HCT116 (cell line): ENCODE measurements at regions not wholly inside any gene's neighbourhood (a gene's known extent, or its start where the extent isn't known, plus 50 kb on each side); places are given as distances from the start of the nearest gene placed in this dataset.
"Not testable (repeated sequence)": the region's sequence is repeated elsewhere in the genome, so short reads cannot be mapped to it uniquely, and the experiment has no call there.

ENCODE experiments used
- ATAC-seq: fragments of 200-7000 bp; cut with Tn5 transposase; 2 replicates; pipeline ENCODE4 v1.9.1; 2020; ENCODE audit warnings: mild to moderate bottlenecking, moderate library complexity
- BruUV-seq: library from RNA; stranded (reverse); fragments of 400-500 nt; replicated peaks from 2 replicates; lab custom pipeline; 2021; lab: Mats Ljungman, UMichigan
- CTCF ChIA-PET: fragments of 300-600 bp; sonication (Branson Sonifier 250); formaldehyde crosslinking; loops from one replicate; lab custom pipeline; 2021; ENCODE audit warnings: antibody characterized with exemption; lab: Charles Lee
- POLR2A ChIA-PET: fragments of 300-600, 350-600 bp; sonication (Branson Sonifier 250); formaldehyde crosslinking; loops from one replicate; lab custom pipeline; 2021; ENCODE audit warnings: antibody characterized with exemption; lab: Charles Lee
- RAD21 ChIA-PET, 2 experiments: fragments of 300-600 bp; sonication (Branson Sonifier 250); formaldehyde crosslinking; loops; one replicate each; lab custom pipeline; 2023; ENCODE audit warnings: low total read pairs in 2 of 2; ENCODE audit not compliant: uncharacterized antibody in 2 of 2, unreplicated experiment in 2 of 2, low non-redundant PET in 1 of 2; lab: Charles Lee
- DNase-seq: peaks from one replicate; pipeline ENCODE4 v3.0.0-alpha.2; 2010; ENCODE audit warnings: low read depth, low spot score
- H2AFZ ChIP-seq: fragments of 200-600 bp; shearing (Covaris generic), sonication (generic); 2 replicates; pipeline ENCODE4 v1.6.1; 2017; ENCODE audit warnings: low read depth, mixed run types, mixed read lengths, antibody characterized with exemption, low read length; ENCODE audit not compliant: poor library complexity, severe bottlenecking
- H3K27ac ChIP-seq: 2 replicates; pipeline ENCODE4 v1.5.1; 2012; ENCODE audit warnings: low read depth, low read length
- H3K27me3 ChIP-seq: fragments of 200-600 bp; sonication (generic); 2 replicates; pipeline ENCODE4 v1.6.1; 2016; ENCODE audit warnings: mixed run types, low read length, mixed read lengths; ENCODE audit not compliant: insufficient read depth
- H3K36me3 ChIP-seq, 2 experiments: fragments of 200-500 bp in 1 of 2; fragments of 200-600 bp in 1 of 2; sonication (Bioruptor generic) in 1 of 2; sonication (generic) in 1 of 2; 2 replicates each; pipeline versions ENCODE4 v1.5.1 to v1.6.1; 2014 to 2016; ENCODE audit warnings: low read length in 2 of 2, inconsistent platforms in 1 of 2, mixed read lengths in 1 of 2, mixed run types in 1 of 2; ENCODE audit not compliant: insufficient read depth in 2 of 2, control insufficient read depth in 1 of 2
- H3K4me1 ChIP-seq, 2 experiments: fragments of 200-600 bp in 1 of 2; sonication (generic) in 1 of 2; 2 replicates each; pipeline versions ENCODE4 v1.5.1 to v1.6.1; 2012 to 2017; ENCODE audit warnings: low read length in 2 of 2, inconsistent platforms in 1 of 2, mild to moderate bottlenecking in 1 of 2, mixed read lengths in 1 of 2, mixed run types in 1 of 2, moderate library complexity in 1 of 2; ENCODE audit not compliant: insufficient read depth in 2 of 2, control insufficient read depth in 1 of 2
- H3K4me2 ChIP-seq: fragments of 200-600 bp; sonication (generic); 2 replicates; pipeline ENCODE4 v1.6.1; 2017; ENCODE audit warnings: mixed run types, low read length, mixed read lengths
- H3K4me3 ChIP-seq, 2 experiments: fragments of 200-600 bp in 1 of 2; sonication (generic) in 1 of 2; replicated peaks in 1 of 2; 2 replicates each; pipeline ENCODE4 v1.5.1; 2011 to 2016; ENCODE audit warnings: low read length in 2 of 2, control low read depth in 1 of 2, low read depth in 1 of 2, mild to moderate bottlenecking in 1 of 2, mixed read lengths in 1 of 2, mixed run types in 1 of 2
- H3K79me2 ChIP-seq: fragments of 200-600 bp; sonication (generic); 2 replicates; pipeline ENCODE4 v1.6.1; 2017; ENCODE audit warnings: mild to moderate bottlenecking, mixed run types, low read length, moderate library complexity, mixed read lengths; ENCODE audit not compliant: insufficient read depth
- H3K9ac ChIP-seq: fragments of 200-600 bp; sonication (generic); 2 replicates; pipeline ENCODE4 v1.6.1; 2016; ENCODE audit warnings: low read length, mixed read lengths
- H3K9me2 ChIP-seq: fragments of 200-600 bp; sonication (generic), shearing (Covaris generic); 2 replicates; pipeline ENCODE4 v1.6.1; 2017; ENCODE audit warnings: mixed run types, mild to moderate bottlenecking, moderate library complexity; ENCODE audit not compliant: insufficient read depth
- H3K9me3 ChIP-seq, 2 experiments: fragments of 200-500 bp in 1 of 2; fragments of 200-600 bp in 1 of 2; sonication (Bioruptor generic) in 1 of 2; sonication (generic) in 1 of 2; 2 replicates each; pipeline ENCODE4 v1.6.1; 2014 to 2017; ENCODE audit warnings: low read length in 2 of 2, mixed read lengths in 2 of 2, inconsistent platforms in 1 of 2, low read depth in 1 of 2, mild to moderate bottlenecking in 1 of 2, mixed run types in 1 of 2, moderate library complexity in 1 of 2; ENCODE audit not compliant: control insufficient read depth in 1 of 2, insufficient read depth in 1 of 2
- H4K20me1 ChIP-seq: fragments of 200-600 bp; sonication (generic), shearing (Covaris generic); 2 replicates; pipeline ENCODE4 v1.6.1; 2017; ENCODE audit warnings: mixed run types, mild to moderate bottlenecking, moderate library complexity; ENCODE audit not compliant: insufficient read depth
- EGR1 ChIP-seq: IDR thresholded peaks from 2 replicates; pipeline ENCODE4 v1.6.1; 2012; ENCODE audit warnings: low read depth
- ELF1 ChIP-seq: IDR thresholded peaks from 2 replicates; pipeline ENCODE4 v1.6.1; 2012; ENCODE audit warnings: low read depth, borderline replicate concordance
- EZH2 ChIP-seq: fragments of 200-600 bp; sonication (generic); IDR thresholded peaks from 2 replicates; pipeline ENCODE4 v1.6.1; 2017; ENCODE audit warnings: antibody characterized with exemption, mixed run types
- JUND ChIP-seq: IDR thresholded peaks from 2 replicates; pipeline ENCODE4 v1.6.1; 2012
- MAX ChIP-seq: IDR thresholded peaks from 2 replicates; pipeline ENCODE4 v1.6.1; 2012
- POLR2A ChIP-seq: IDR thresholded peaks from 2 replicates; pipeline ENCODE4 v1.7.0; 2011; ENCODE audit warnings: borderline replicate concordance; ENCODE audit not compliant: insufficient read depth, insufficient read length; ENCODE audit errors: extremely low read depth
- POLR2AphosphoS5 ChIP-seq: IDR thresholded peaks from 2 replicates; pipeline ENCODE4 v1.6.1; 2011; ENCODE audit warnings: mild to moderate bottlenecking, low read depth, low read length, moderate library complexity
- SIN3A ChIP-seq: IDR thresholded peaks from 2 replicates; pipeline ENCODE4 v1.6.1; 2012; ENCODE audit warnings: low read depth
- SP1 ChIP-seq: IDR thresholded peaks from 2 replicates; pipeline ENCODE4 v1.6.1; 2012; ENCODE audit warnings: low read depth
- SRF ChIP-seq: IDR thresholded peaks from 2 replicates; pipeline ENCODE4 v1.6.1; 2012; ENCODE audit warnings: low read depth
- TCF7L2 ChIP-seq: IDR thresholded peaks from 2 replicates; pipeline ENCODE4 v1.7.0; 2011; ENCODE audit warnings: borderline replicate concordance, inconsistent platforms; ENCODE audit not compliant: insufficient read depth, insufficient read length; ENCODE audit errors: extremely low read depth
- ZFX ChIP-seq: fragments of 450-650 bp; IDR thresholded peaks from 2 replicates; pipeline ENCODE4 v1.6.1; 2017
- ZNF274 ChIP-seq: fragments of 200-500 bp; sonication (Bioruptor generic); IDR thresholded peaks from 2 replicates; pipeline ENCODE4 v1.6.1; 2014; ENCODE audit warnings: mild to moderate bottlenecking, low read depth, low read length, inconsistent platforms
- intact Hi-C: fragments of 100-400 bp; cut with micrococcal nuclease; formaldehyde crosslinking; loops from 2 replicates; pipeline ENCODE4 v1.10.0; 2022
- TF ChIP-seq, protein P1 (sequence below): IDR thresholded peaks from 2 replicates; pipeline ENCODE4 v1.6.1; 2012
- TF ChIP-seq, protein P2 (sequence below): IDR thresholded peaks from 2 replicates; pipeline ENCODE4 v1.6.1; 2011; ENCODE audit warnings: mild to moderate bottlenecking, low read length, moderate library complexity; ENCODE audit not compliant: insufficient replicate concordance; ENCODE audit errors: extremely low read depth

DNA sequence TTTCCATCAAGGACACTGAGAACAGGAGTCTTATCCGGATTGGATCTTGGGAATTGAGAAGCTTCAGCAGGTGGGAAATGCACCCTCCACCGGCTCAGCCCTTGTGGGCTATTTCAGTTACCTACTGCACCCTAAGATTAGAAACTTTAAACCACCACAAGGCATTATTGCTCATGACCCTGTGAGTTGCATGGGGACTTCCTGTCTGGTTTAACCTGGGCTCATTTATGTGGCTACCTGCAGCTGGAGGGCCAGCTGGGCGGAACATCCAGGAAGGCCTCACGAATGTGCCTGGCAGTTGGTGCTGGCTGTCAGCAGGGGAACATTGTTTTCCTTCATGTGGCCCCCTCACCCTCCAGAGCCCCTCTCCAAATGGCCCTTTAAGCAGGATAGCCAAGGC lies 164.1 kb downstream of the DEFB131A start:
- no peak overlapping the region for H2AFZ ChIP-seq
- no peak for DNase-seq
- no peaks in the 10 kb centered on the region for H3K36me3 ChIP-seq
- no peak for ATAC-seq
- H3K4me1 ChIP-seq: no peaks in the 10 kb centered on the region
- no TSS peak for BruUV-seq
- no peak overlapping the region for H3K9ac ChIP-seq
- ChIA-PET CTCF (no interaction called here), RAD21 (no interaction called here), POLR2A (no interaction called here)
- H3K27me3 ChIP-seq: no peaks in the 10 kb centered on the region
- no peaks in the 10 kb centered on the region for H3K9me2 ChIP-seq
- H3K4me2 ChIP-seq: no peak overlapping the region
- TF ChIP-seq POLR2AphosphoS5 (no peak), SP1 (no peak), ZNF274 (no peak), EZH2 (no peak), ZFX (no peak), SIN3A (no peak), EGR1 (no peak), TCF7L2 (no peak), POLR2A (no peak), ELF1 (no peak), SRF (no peak), JUND (no peak), MAX (no peak)
- TF ChIP-seq, protein P1, sequence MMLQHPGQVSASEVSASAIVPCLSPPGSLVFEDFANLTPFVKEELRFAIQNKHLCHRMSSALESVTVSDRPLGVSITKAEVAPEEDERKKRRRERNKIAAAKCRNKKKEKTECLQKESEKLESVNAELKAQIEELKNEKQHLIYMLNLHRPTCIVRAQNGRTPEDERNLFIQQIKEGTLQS: no peak
- TF ChIP-seq, protein P2, sequence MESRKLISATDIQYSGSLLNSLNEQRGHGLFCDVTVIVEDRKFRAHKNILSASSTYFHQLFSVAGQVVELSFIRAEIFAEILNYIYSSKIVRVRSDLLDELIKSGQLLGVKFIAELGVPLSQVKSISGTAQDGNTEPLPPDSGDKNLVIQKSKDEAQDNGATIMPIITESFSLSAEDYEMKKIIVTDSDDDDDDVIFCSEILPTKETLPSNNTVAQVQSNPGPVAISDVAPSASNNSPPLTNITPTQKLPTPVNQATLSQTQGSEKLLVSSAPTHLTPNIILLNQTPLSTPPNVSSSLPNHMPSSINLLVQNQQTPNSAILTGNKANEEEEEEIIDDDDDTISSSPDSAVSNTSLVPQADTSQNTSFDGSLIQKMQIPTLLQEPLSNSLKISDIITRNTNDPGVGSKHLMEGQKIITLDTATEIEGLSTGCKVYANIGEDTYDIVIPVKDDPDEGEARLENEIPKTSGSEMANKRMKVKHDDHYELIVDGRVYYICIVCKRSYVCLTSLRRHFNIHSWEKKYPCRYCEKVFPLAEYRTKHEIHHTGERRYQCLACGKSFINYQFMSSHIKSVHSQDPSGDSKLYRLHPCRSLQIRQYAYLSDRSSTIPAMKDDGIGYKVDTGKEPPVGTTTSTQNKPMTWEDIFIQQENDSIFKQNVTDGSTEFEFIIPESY: no peak
- no peaks in the 10 kb centered on the region for H4K20me1 ChIP-seq
- H3K4me3 ChIP-seq: no peak overlapping the region
- intact Hi-C loops: no loop called here
- H3K79me2 ChIP-seq: no peaks in the 10 kb centered on the region
- no peaks in the 10 kb centered on the region for H3K9me3 ChIP-seq
- H3K27ac ChIP-seq: no peak overlapping the region

- BruUV-seq, POLR2A ChIA-PET, ATAC-seq, H3K4me1 ChIP-seq, H4K20me1 ChIP-seq, H3K4me3 ChIP-seq, DNase-seq, H3K4me2 ChIP-seq, H3K79me2 ChIP-seq, H3K36me3 ChIP-seq, H3K27me3 ChIP-seq, H3K9ac ChIP-seq, H3K27ac ChIP-seq, CTCF ChIA-PET, RAD21 ChIA-PET, H2AFZ ChIP-seq, intact Hi-C loops, H3K9me2 ChIP-seq, H3K9me3 ChIP-seq: not testable (repeated sequence)
Measured at GRCh38 chr4:9610321-9610720, 166.1 kb downstream of the DEFB131A start.
